ENCODE measurements at regions not wholly inside any gene's neighbourhood (a gene's known extent, or its start where the extent isn't known, plus 50 kb on each side); places are given as distances from the start of the nearest gene placed in this dataset.

DNA sequence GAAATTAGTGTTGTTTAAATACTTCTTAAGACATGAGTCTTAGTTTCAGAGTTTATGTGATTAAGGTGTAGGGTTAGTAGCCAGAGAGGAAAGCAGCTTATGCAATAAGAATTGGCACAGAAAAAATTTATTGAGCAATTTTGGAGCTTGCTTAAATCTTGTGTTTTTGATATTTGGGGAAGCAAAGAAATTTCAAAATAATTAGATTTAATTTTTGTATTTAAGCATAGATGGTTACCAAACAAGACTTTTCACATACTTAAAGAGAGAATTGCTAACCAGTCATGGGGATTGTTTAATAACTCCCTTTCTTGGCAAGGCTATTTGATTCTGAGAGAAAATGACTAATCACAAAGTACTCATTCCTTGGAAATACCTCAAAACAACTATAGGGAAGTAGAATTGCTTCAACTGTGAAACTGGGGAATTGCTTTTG lies 202.0 kb upstream of the GRID2 start:
- no peaks in the 10 kb centered on the region for H3K36me3 Mint-ChIP-seq (ENCODE audit: low read depth)
- H3K27me3 Mint-ChIP-seq (ENCODE audit: low read depth): no peaks in the 10 kb centered on the region
- no peak overlapping the region for H3K27ac Mint-ChIP-seq
- peaks cover 4% of the 10 kb centered on the region for H3K4me1 Mint-ChIP-seq
- no peaks in the 10 kb centered on the region for H3K9me3 Mint-ChIP-seq
- H3K4me3 Mint-ChIP-seq: no peak overlapping the region
- TF ChIP-seq, protein P1, sequence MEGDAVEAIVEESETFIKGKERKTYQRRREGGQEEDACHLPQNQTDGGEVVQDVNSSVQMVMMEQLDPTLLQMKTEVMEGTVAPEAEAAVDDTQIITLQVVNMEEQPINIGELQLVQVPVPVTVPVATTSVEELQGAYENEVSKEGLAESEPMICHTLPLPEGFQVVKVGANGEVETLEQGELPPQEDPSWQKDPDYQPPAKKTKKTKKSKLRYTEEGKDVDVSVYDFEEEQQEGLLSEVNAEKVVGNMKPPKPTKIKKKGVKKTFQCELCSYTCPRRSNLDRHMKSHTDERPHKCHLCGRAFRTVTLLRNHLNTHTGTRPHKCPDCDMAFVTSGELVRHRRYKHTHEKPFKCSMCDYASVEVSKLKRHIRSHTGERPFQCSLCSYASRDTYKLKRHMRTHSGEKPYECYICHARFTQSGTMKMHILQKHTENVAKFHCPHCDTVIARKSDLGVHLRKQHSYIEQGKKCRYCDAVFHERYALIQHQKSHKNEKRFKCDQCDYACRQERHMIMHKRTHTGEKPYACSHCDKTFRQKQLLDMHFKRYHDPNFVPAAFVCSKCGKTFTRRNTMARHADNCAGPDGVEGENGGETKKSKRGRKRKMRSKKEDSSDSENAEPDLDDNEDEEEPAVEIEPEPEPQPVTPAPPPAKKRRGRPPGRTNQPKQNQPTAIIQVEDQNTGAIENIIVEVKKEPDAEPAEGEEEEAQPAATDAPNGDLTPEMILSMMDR (IDR thresholded peaks at IDR 0.05; ENCODE audit: unreplicated experiment in 3 of 3): no peak

DNA sequence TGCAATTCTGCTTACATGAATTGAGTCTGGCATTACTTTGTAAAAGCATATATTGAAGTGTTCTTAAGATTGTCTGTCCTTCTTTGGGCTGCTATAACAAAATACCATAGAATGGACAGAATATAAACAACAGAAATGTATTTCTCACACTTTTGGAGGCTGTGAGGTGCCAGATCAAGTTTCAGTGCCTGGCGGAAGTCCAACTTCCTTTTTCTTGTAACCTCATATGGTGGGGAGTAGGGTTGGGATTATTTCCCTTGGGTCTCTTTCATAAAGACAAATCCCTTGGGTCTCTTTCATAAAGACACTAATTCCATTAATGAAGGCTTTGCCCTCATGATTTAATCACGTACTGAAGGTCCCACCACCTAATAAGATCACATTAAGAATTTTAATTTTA lies 199.3 kb upstream of the GRID2 start:
- Mint-ChIP-seq H3K9me3 (no peaks in the 10 kb centered on the region), H3K4me1 (peaks cover 4% of the 10 kb centered on the region), H3K27ac (no peak overlapping the region), H3K36me3 (ENCODE audit: low read depth) (no peaks in the 10 kb centered on the region), H3K4me3 (no peak overlapping the region), H3K27me3 (ENCODE audit: low read depth) (no peaks in the 10 kb centered on the region)
- TF ChIP-seq, protein P1 (IDR thresholded peaks at IDR 0.05; ENCODE audit: unreplicated experiment in 3 of 3): no peak

DNA sequence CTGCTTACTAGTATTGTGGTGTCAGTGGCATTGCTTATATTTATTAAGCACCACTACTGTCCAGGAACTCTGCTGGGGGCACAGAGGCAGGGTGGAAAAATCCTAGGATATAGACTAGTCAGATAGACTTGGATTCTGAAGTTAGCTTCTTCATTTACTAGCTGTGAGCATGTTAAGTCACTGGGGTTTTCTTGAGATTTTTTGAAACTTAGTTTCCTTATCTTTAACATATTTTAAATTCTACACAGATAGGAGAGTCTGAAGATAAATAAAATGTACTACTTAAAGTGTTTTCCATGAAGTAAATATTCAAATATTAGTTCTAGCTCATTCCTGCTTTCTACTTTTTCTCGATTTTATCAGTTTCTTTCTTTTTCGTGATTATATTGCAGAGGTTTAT lies 196.9 kb upstream of the GRID2 start:
- Mint-ChIP-seq H3K9me3 (no peaks in the 10 kb centered on the region), H3K4me1 (no peaks in the 10 kb centered on the region), H3K27me3 (ENCODE audit: low read depth) (no peaks in the 10 kb centered on the region), H3K36me3 (ENCODE audit: low read depth) (no peaks in the 10 kb centered on the region), H3K27ac (no peak overlapping the region), H3K4me3 (no peak overlapping the region)
- TF ChIP-seq, protein P1 (IDR thresholded peaks at IDR 0.05; ENCODE audit: unreplicated experiment in 3 of 3): no peak

DNA sequence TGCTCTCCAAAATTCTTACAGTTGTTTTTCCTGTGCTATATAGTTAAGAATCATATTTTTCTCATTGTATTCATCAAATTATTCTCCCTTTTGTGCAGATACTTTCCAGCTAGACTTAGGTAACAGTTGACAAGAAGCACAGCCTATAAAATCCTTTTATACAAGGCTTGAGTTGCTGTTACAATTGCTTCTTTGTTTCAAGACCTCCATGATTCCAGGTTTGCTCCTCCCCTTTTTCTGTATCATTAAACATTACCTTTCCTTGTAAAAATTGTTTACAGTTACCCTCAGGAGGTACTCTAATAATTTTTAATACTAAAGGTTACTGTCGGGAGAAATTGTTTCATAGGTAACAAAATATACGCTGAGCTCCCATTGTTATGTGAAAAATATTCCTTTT lies 192.3 kb upstream of the GRID2 start:
- no peaks in the 10 kb centered on the region for H3K4me1 Mint-ChIP-seq
- no peak overlapping the region for H3K4me3 Mint-ChIP-seq
- H3K27me3 Mint-ChIP-seq (ENCODE audit: low read depth): peaks cover 4% of the 10 kb centered on the region
- TF ChIP-seq, protein P1 (IDR thresholded peaks at IDR 0.05; ENCODE audit: unreplicated experiment in 3 of 3): no peak
- no peak overlapping the region for H3K27ac Mint-ChIP-seq
- no peaks in the 10 kb centered on the region for H3K36me3 Mint-ChIP-seq (ENCODE audit: low read depth)
- H3K9me3 Mint-ChIP-seq: no peaks in the 10 kb centered on the region

DNA sequence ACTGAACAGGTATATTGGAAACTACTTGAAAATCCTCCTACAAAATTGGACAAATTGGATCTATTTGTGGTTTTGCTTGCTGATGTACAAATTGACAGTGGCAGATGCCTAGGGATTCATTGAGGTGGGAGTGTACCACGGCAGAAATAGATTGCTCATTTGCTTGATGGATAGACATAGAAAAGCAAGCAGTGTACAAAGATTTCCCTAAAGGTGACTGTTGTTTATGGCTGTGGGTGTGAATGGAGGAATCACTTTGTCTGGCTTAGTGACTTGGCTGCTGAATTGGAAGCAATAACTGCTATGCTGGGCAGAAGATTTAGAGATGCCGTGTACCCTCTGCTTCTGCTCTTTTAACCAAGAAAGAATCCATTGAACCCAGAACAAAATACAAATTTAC lies 191.0 kb upstream of the GRID2 start:
- H3K36me3 Mint-ChIP-seq (ENCODE audit: low read depth): no peaks in the 10 kb centered on the region
- no peaks in the 10 kb centered on the region for H3K4me1 Mint-ChIP-seq
- H3K4me3 Mint-ChIP-seq: no peak overlapping the region
- H3K27me3 Mint-ChIP-seq (ENCODE audit: low read depth): peaks cover 4% of the 10 kb centered on the region
- no peak overlapping the region for H3K27ac Mint-ChIP-seq
- H3K9me3 Mint-ChIP-seq: no peaks in the 10 kb centered on the region
- TF ChIP-seq, protein P1 (IDR thresholded peaks at IDR 0.05; ENCODE audit: unreplicated experiment in 3 of 3): no peak

DNA sequence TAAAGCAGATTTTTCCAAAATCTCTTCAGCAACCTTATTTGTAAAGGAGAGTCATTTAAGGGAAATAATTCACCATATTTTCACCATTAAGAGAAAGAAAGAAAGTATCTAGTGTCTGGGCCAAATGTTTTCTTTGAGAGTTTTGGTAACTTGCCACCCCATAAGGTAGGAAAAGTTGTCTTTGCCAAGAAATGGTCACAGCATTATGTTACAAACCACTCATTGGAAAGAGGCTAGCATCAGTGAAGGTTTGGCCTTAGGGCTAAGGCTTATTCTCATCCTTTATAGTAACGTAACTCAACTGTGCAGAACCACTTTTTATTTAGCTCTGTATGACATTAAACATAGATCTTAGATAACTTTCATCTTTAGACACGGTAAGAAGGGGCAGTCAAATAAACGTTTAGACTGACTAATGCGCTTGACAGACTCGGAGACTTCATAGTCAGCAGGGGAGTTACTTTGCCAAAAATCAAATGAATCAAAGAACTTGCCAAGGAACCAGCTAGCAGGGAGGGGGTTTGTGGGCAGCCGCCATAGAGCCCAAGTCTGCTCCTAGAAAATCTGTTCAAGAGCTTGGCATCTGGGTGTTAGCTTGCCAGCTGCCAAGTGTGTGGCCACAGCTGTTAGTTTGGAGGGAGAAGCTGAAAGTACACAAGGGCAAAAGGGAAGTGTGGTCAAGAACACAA lies 182.8 kb upstream of the GRID2 start:
- peak overlapping the region in 1 of 3 experiments; percentile 12 for H3K27ac Mint-ChIP-seq
- TF ChIP-seq, protein P1 (IDR thresholded peaks at IDR 0.05; ENCODE audit: unreplicated experiment in 3 of 3): no peak
- no peaks in the 10 kb centered on the region for H3K9me3 Mint-ChIP-seq
- H3K36me3 Mint-ChIP-seq (ENCODE audit: low read depth): no peaks in the 10 kb centered on the region
- no peak overlapping the region for H3K4me3 Mint-ChIP-seq
- H3K27me3 Mint-ChIP-seq (ENCODE audit: low read depth): no peaks in the 10 kb centered on the region
- peaks cover 11% of the 10 kb centered on the region for H3K4me1 Mint-ChIP-seq

Data from nephron (organoid).